H1 (cell line): ENCODE measurements at regions not wholly inside any gene's neighbourhood (a gene's known extent, or its start where the extent isn't known, plus 50 kb on each side); places are given as distances from the start of the nearest gene placed in this dataset.
"Not testable (repeated sequence)": the region's sequence is repeated elsewhere in the genome, so short reads cannot be mapped to it uniquely, and the experiment has no call there.

ENCODE experiments used
- CTCF ChIA-PET: fragments of 300-600 bp; sonication (Branson Sonifier 250); formaldehyde crosslinking; loops from one replicate; lab custom pipeline; 2021; ENCODE audit not compliant: partially characterized antibody; lab: Charles Lee
- POLR2A ChIA-PET: fragments of 300-600 bp; sonication (Branson Sonifier 250); formaldehyde crosslinking; loops from one replicate; lab custom pipeline; 2021; ENCODE audit warnings: inconsistent platforms; ENCODE audit not compliant: partially characterized antibody; lab: Charles Lee
- DNase-seq, 2 experiments: peaks; one replicate each; pipeline versions ENCODE4 v3.0.0 to v3.0.0-alpha.2; 2010 to 2022; ENCODE audit warnings: low spot score in 2 of 2, low read depth in 1 of 2, mixed read lengths in 1 of 2
- FAIRE-seq: peaks from 2 replicates; lab custom pipeline; 2011; peaks lifted over from hg19 to GRCh38; lab: Jason Lieb, UNC
- H2AFZ ChIP-seq: 2 replicates; pipeline ENCODE4 v1.8.1; 2012; ENCODE audit warnings: low read length, inconsistent platforms
- H2AK5ac ChIP-seq: 2 replicates; pipeline ENCODE4 v1.6.1; 2013; ENCODE audit warnings: low read depth, low read length
- H2BK120ac ChIP-seq: replicated peaks from 2 replicates; pipeline ENCODE3; 2013; ENCODE audit warnings: low read depth, low read length, inconsistent platforms
- H2BK12ac ChIP-seq: 2 replicates; pipeline ENCODE4 v1.6.1; 2013; ENCODE audit warnings: low read depth, low read length
- H2BK15ac ChIP-seq: 2 replicates; pipeline ENCODE4 v1.6.1; 2013; ENCODE audit warnings: low read length
- H2BK20ac ChIP-seq: 2 replicates; pipeline ENCODE4 v1.6.1; 2013; ENCODE audit warnings: low read length
- H2BK5ac ChIP-seq: 2 replicates; pipeline ENCODE4 v1.6.1; 2013; ENCODE audit warnings: low read depth, low read length
- H3K14ac ChIP-seq: 2 replicates; pipeline ENCODE4 v1.6.1; 2013; ENCODE audit warnings: inconsistent platforms; ENCODE audit not compliant: insufficient read length
- H3K18ac ChIP-seq: 2 replicates; pipeline ENCODE4 v1.6.1; 2013; ENCODE audit warnings: low read length; ENCODE audit errors: extremely low read depth
- H3K23ac ChIP-seq: 2 replicates; pipeline ENCODE4 v1.6.1; 2013; ENCODE audit warnings: inconsistent platforms; ENCODE audit not compliant: insufficient read length
- H3K23me2 ChIP-seq: 2 replicates; pipeline ENCODE4 v1.6.1; 2013; ENCODE audit warnings: low read depth, low read length
- H3K27ac ChIP-seq: 2 replicates; pipeline ENCODE4 v1.6.1; 2011; ENCODE audit warnings: low read depth, low read length, inconsistent platforms
- H3K27me3 ChIP-seq, 4 experiments: replicated peaks in 1 of 4; 1 replicate in 1 of 4; 2 replicates in 3 of 4; pipeline versions ENCODE4 v1.6.1 to v1.8.1; 2011 to 2013; ENCODE audit warnings: low read length in 3 of 4, mild to moderate bottlenecking in 3 of 4, inconsistent platforms in 2 of 4, mixed read lengths in 2 of 4, moderate library complexity in 1 of 4; ENCODE audit not compliant: control insufficient read depth in 3 of 4, insufficient read depth in 3 of 4; ENCODE audit errors: extremely low read depth in 1 of 4
- H3K36me3 ChIP-seq, 4 experiments: 2 replicates each; pipeline versions ENCODE4 v1.6.1 to v1.8.1; 2011 to 2013; ENCODE audit warnings: mild to moderate bottlenecking in 4 of 4, low read length in 3 of 4, moderate library complexity in 2 of 4, control low read depth in 1 of 4, inconsistent platforms in 1 of 4; ENCODE audit not compliant: insufficient read depth in 4 of 4, control insufficient read depth in 2 of 4
- H3K4ac ChIP-seq: replicated peaks from 2 replicates; pipeline ENCODE3; 2013; ENCODE audit warnings: low read length, low read depth, mixed read lengths, inconsistent platforms; ENCODE audit not compliant: insufficient read length
- H3K4me1 ChIP-seq, 4 experiments: replicated peaks in 1 of 4; 1 replicate in 1 of 4; 2 replicates in 3 of 4; pipeline versions ENCODE4 v1.6.1 to v1.8.1; 2011 to 2013; ENCODE audit warnings: low read length in 3 of 4, inconsistent platforms in 2 of 4, mixed read lengths in 1 of 4; ENCODE audit not compliant: insufficient read depth in 4 of 4, control insufficient read depth in 3 of 4
- H3K4me2 ChIP-seq, 2 experiments: 2 replicates each; pipeline versions ENCODE4 v1.6.1 to v1.8.1; 2011 to 2013; ENCODE audit warnings: low read depth in 2 of 2, low read length in 2 of 2, control low read depth in 1 of 2, inconsistent platforms in 1 of 2, mild to moderate bottlenecking in 1 of 2; ENCODE audit not compliant: insufficient read depth in 1 of 2
- H3K4me3 ChIP-seq, 4 experiments: fragments of 200-600, 300-600 bp in 1 of 4; sonication (generic), shearing (Covaris generic), sonication (Bioruptor Twin) in 1 of 4; 2 replicates each; pipeline versions ENCODE4 v1.5.1 to v1.8.1; 2011 to 2016; ENCODE audit warnings: low read length in 4 of 4, low read depth in 3 of 4, control low read depth in 2 of 4, inconsistent platforms in 2 of 4, mild to moderate bottlenecking in 2 of 4, mixed read lengths in 1 of 4, moderate library complexity in 1 of 4; ENCODE audit not compliant: insufficient read depth in 2 of 4; ENCODE audit errors: extremely low read depth in 1 of 4
- H3K56ac ChIP-seq: replicated peaks from 2 replicates; pipeline ENCODE3; 2013; ENCODE audit warnings: low read depth, mild to moderate bottlenecking, mixed read lengths, low read length, inconsistent platforms; ENCODE audit not compliant: insufficient read length
- H3K79me1 ChIP-seq: 2 replicates; pipeline ENCODE4 v1.6.1; 2013; ENCODE audit warnings: low read depth, low read length, control low read depth
- H3K79me2 ChIP-seq, 2 experiments: 2 replicates each; pipeline versions ENCODE4 v1.6.1 to v1.8.1; 2012 to 2013; ENCODE audit warnings: low read length in 2 of 2, mild to moderate bottlenecking in 2 of 2, inconsistent platforms in 1 of 2; ENCODE audit not compliant: insufficient read depth in 2 of 2, control insufficient read depth in 1 of 2
- H3K9ac ChIP-seq, 4 experiments: replicated peaks in 1 of 4; 1 replicate in 1 of 4; 2 replicates in 3 of 4; pipeline versions ENCODE4 v1.6.1 to v1.8.1; 2011 to 2013; ENCODE audit warnings: low read depth in 3 of 4, low read length in 3 of 4, control low read depth in 2 of 4, mild to moderate bottlenecking in 2 of 4, moderate library complexity in 2 of 4, inconsistent platforms in 1 of 4; ENCODE audit errors: extremely low read depth in 1 of 4
- H3K9me3 ChIP-seq, 2 experiments: 2 replicates each; pipeline versions ENCODE4 v1.6.1 to v1.8.1; 2012 to 2013; ENCODE audit warnings: mild to moderate bottlenecking in 2 of 2, moderate library complexity in 2 of 2, control low read depth in 1 of 2, inconsistent platforms in 1 of 2, low read depth in 1 of 2, low read length in 1 of 2, mixed read lengths in 1 of 2; ENCODE audit not compliant: insufficient read depth in 2 of 2
- H4K20me1 ChIP-seq, 2 experiments: replicated peaks in 1 of 2; 2 replicates each; pipeline versions ENCODE3 to v1.8.1; 2011 to 2013; ENCODE audit warnings: inconsistent platforms in 2 of 2, low read length in 2 of 2, mild to moderate bottlenecking in 1 of 2; ENCODE audit not compliant: insufficient read depth in 2 of 2, control insufficient read depth in 1 of 2
- H4K5ac ChIP-seq: 2 replicates; pipeline ENCODE4 v1.6.1; 2013; ENCODE audit warnings: low read length, low read depth, mixed read lengths, inconsistent platforms; ENCODE audit not compliant: insufficient read length
- H4K8ac ChIP-seq: 2 replicates; pipeline ENCODE4 v1.8.0; 2013; ENCODE audit warnings: mild to moderate bottlenecking, moderate library complexity, low read length, inconsistent platforms; ENCODE audit not compliant: insufficient read depth; ENCODE audit errors: extremely low read depth
- H4K91ac ChIP-seq: replicated peaks from 2 replicates; pipeline ENCODE3; 2013; ENCODE audit warnings: low read length, mixed read lengths, inconsistent platforms; ENCODE audit not compliant: insufficient read length
- WGBS, 2 experiments: shearing (Covaris generic) in 1 of 2; methylation state at CpG; one replicate each; pipeline versions ENCODE4 v1.1.6 to v1.1.7; 2013 to 2015; ENCODE audit warnings: low lambda C conversion rate in 2 of 2, mixed read lengths in 2 of 2, inconsistent platforms in 1 of 2, low coverage in 1 of 2, missing lambda C conversion rate in 1 of 2; ENCODE audit not compliant: insufficient replicate concordance in 2 of 2, insufficient coverage in 1 of 2, insufficient read length in 1 of 2; ENCODE audit errors: extremely low coverage in 1 of 2, missing lambda C conversion rate in 1 of 2; 5-methylcytosine and 5-hydroxymethylcytosine counted together

DNA sequence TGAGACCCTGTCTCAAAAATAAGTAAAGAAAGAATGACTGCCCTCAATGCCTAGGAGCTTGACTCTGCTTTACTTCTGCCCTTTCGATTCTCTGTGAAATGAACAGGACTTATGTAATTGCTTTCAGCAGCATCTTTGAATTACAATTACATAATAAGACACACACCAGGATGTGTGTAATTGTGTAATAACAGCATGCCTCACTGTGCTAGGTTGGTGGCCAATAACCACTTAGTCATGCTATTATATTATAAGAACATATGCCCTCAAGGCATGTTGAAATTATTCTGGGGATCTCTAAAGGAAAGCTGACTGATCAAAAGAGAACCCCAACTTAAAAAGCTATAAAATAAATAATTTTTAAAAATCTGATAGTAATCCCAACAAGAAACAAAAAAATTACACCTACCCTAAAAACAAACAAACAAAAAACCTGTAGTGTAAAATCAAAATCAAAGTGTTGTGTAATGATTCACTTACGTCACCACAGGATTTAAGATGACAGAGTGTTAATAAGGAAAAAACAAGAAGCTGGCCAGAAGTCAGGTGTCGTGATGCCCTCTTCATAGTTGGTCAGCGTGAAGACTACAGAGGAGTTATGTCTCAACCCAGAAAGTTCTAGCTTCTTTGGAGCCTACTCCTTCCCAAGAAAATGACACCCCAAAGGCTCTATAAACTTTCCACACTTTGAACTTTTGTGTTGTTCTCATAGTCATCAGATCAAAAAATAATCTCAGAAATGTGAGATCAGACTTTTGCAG is 70.5 kb upstream of the NBPF11 start:
- H3K4me1 ChIP-seq, H3K36me3 ChIP-seq, H3K4ac ChIP-seq, H2BK120ac ChIP-seq, H4K8ac ChIP-seq, H3K27me3 ChIP-seq, H2BK12ac ChIP-seq, H2BK20ac ChIP-seq, H3K9me3 ChIP-seq, H3K79me1 ChIP-seq, POLR2A ChIA-PET, H4K20me1 ChIP-seq, H2BK15ac ChIP-seq, FAIRE-seq, H3K9ac ChIP-seq, H3K18ac ChIP-seq, H3K56ac ChIP-seq, H2AFZ ChIP-seq, H4K5ac ChIP-seq, DNase-seq, CTCF ChIA-PET, H3K4me3 ChIP-seq, H4K91ac ChIP-seq, H3K27ac ChIP-seq, H3K4me2 ChIP-seq, H3K23me2 ChIP-seq, H3K79me2 ChIP-seq, H2BK5ac ChIP-seq, H3K23ac ChIP-seq, H2AK5ac ChIP-seq, H3K14ac ChIP-seq: not testable (repeated sequence)
- WGBS, 2 experiments: no CpG with 5 or more reads among the region's 4 CpGs

DNA sequence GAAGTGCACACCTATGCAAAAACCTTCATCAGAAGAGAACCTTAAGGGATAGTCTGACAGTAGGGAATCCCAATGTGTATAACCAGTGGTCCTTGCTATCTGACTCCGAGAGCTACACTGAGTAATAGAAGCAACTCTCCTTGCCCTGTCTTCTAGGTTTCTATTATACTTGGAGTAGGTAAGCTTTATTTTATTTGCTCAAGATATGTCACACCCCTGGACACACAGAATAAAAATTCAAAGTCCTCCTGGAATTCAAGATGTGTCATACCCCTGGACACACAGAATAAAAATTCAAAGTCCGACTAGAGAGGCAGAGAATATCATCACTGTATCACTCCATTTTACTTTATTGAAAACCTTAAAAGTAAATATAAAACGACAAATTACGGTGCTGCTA is 69.5 kb upstream of the NBPF11 start:
- H2BK120ac ChIP-seq, H2BK20ac ChIP-seq, CTCF ChIA-PET, H4K5ac ChIP-seq, H3K14ac ChIP-seq, H2AK5ac ChIP-seq, H2BK12ac ChIP-seq, H3K79me2 ChIP-seq, FAIRE-seq, H2AFZ ChIP-seq, H2BK5ac ChIP-seq, H2BK15ac ChIP-seq, H4K8ac ChIP-seq, H3K27me3 ChIP-seq, H3K9ac ChIP-seq, H4K91ac ChIP-seq, H3K4me3 ChIP-seq, H3K4me2 ChIP-seq, H3K27ac ChIP-seq, H3K56ac ChIP-seq, H3K36me3 ChIP-seq, H3K79me1 ChIP-seq, H3K23me2 ChIP-seq, H3K23ac ChIP-seq, H4K20me1 ChIP-seq, H3K18ac ChIP-seq, H3K4me1 ChIP-seq, H3K9me3 ChIP-seq, DNase-seq, POLR2A ChIA-PET, H3K4ac ChIP-seq: not testable (repeated sequence)
- no CpG with 5 or more reads among the region's 4 CpGs for WGBS, 2 experiments
